Gastrocnemius medialis (tissue), 4 donors: ENCODE measurements at regions not wholly inside any gene's neighbourhood (a gene's known extent, or its start where the extent isn't known, plus 50 kb on each side); places are given as distances from the start of the nearest gene placed in this dataset.

Experiments used
- ATAC-seq, 2 donors: fragments of 150-250 bp; one replicate each; pipeline ENCODE4 v1.9.1; 2016
- DNase-seq, 2 donors: peaks; one replicate each; pipeline ENCODE4 v3.0.0-alpha.2; 2019
- H3K27ac ChIP-seq, 4 donors: fragments of 200-600 bp; sonication (generic); 1 replicate in 1 of 4; 2 replicates in 3 of 4; pipeline ENCODE4 v1.5.1; 2016 to 2018; ENCODE audit warnings: mild to moderate bottlenecking in 2 of 4, moderate library complexity in 1 of 4
- H3K27me3 ChIP-seq, 3 donors: fragments of 200-600 bp; sonication (generic) in 2 of 3; 1 replicate in 1 of 3; 2 replicates in 2 of 3; pipeline versions ENCODE4 v1.5.1 to v1.6.0; 2016 to 2019; ENCODE audit warnings: mild to moderate bottlenecking in 1 of 3, moderate library complexity in 1 of 3
- H3K36me3 ChIP-seq, 2 donors: fragments of 200-600 bp; sonication (generic) in 1 of 2; one replicate each; pipeline ENCODE4 v1.5.1; 2017 to 2018
- H3K4me1 ChIP-seq, 2 donors: fragments of 200-600 bp; sonication (generic) in 1 of 2; one replicate each; pipeline ENCODE4 v1.5.1; 2016 to 2017; ENCODE audit warnings: mild to moderate bottlenecking in 2 of 2
- H3K4me3 ChIP-seq, 4 donors: fragments of 200-600 bp; sonication (generic) in 3 of 4; 1 replicate in 1 of 4; 2 replicates in 3 of 4; pipeline ENCODE4 v1.5.1; 2016 to 2019; ENCODE audit warnings: mild to moderate bottlenecking in 2 of 4
- H3K9me3 ChIP-seq, 3 donors: fragments of 200-600 bp; sonication (generic) in 2 of 3; 1 replicate in 1 of 3; 2 replicates in 2 of 3; pipeline ENCODE4 v1.5.1; 2016 to 2019
- POLR2A ChIP-seq, 2 donors: fragments of 450-650 bp; IDR thresholded peaks; one replicate each; pipeline ENCODE4 v1.6.1; 2017; ENCODE audit warnings: antibody characterized with exemption in 2 of 2, mild to moderate bottlenecking in 2 of 2, moderate library complexity in 2 of 2
- in situ Hi-C, 4 donors: fragments of 200-750 bp; cut with MboI; loops; one replicate each; pipeline versions ENCODE4 v1.15.0 to v1.8.0; 2017; ENCODE audit warnings: low sequenced_read_pairs in 4 of 4
- intact Hi-C: fragments of 100-400 bp; cut with DNase I; formaldehyde crosslinking; loops from one replicate; pipeline ENCODE4 v1.15.1; 2023; ENCODE audit warnings: low total_unique reads
- TF ChIP-seq, protein P1 (sequence below), 5 experiments: fragments of 450-650 bp in 3 of 5; fragments of 200-600 bp in 2 of 5; sonication (generic) in 2 of 5; IDR thresholded peaks in 4 of 5; conservative IDR thresholded peaks in 1 of 5; 1 replicate in 4 of 5; 2 replicates in 1 of 5; pipeline ENCODE4 v1.5.1; 2016 to 2019; ENCODE audit warnings: antibody characterized with exemption in 5 of 5, mild to moderate bottlenecking in 3 of 5, moderate library complexity in 3 of 5

DNA sequence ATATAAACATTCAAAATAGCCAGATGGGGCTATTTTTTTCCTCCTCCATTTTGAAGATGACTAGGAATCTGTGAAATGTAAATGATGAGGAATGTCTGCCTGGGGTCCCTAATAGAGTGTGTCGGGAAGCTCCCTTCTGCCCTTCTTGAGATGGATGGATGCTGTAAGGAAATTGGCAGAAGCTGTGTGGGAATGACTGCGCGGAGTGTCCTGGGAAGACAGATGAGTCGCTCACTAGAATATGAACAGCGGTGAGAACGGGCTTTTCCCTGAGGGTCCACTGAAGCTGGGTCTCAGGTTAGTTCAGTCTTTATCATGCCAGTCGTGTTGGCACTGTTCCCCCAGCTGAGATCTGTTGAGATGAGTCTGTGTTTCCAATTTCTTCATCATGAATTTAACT is 75.1 kb upstream of the PLPP4 start:
- Histone ChIP-seq H3K9me3 (no peaks in the 10 kb centered on the region), H3K27me3 (no peaks in the 10 kb centered on the region), H3K4me1 (no peaks in the 10 kb centered on the region), H3K36me3 (no peaks in the 10 kb centered on the region), H3K27ac (no peak overlapping the region), H3K4me3 (no peak overlapping the region)
- DNase-seq: no peak
- in situ Hi-C loops (no loop called here), intact Hi-C loops (no loop called here)
- TF ChIP-seq POLR2A (IDR thresholded peaks at IDR 0.05): no peak
- TF ChIP-seq, protein P1, sequence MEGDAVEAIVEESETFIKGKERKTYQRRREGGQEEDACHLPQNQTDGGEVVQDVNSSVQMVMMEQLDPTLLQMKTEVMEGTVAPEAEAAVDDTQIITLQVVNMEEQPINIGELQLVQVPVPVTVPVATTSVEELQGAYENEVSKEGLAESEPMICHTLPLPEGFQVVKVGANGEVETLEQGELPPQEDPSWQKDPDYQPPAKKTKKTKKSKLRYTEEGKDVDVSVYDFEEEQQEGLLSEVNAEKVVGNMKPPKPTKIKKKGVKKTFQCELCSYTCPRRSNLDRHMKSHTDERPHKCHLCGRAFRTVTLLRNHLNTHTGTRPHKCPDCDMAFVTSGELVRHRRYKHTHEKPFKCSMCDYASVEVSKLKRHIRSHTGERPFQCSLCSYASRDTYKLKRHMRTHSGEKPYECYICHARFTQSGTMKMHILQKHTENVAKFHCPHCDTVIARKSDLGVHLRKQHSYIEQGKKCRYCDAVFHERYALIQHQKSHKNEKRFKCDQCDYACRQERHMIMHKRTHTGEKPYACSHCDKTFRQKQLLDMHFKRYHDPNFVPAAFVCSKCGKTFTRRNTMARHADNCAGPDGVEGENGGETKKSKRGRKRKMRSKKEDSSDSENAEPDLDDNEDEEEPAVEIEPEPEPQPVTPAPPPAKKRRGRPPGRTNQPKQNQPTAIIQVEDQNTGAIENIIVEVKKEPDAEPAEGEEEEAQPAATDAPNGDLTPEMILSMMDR (IDR thresholded peaks at IDR 0.05 in 4 of 5, conservative IDR thresholded peaks at IDR 0.05 in 1 of 5): no peak
- ATAC-seq: no peak

DNA sequence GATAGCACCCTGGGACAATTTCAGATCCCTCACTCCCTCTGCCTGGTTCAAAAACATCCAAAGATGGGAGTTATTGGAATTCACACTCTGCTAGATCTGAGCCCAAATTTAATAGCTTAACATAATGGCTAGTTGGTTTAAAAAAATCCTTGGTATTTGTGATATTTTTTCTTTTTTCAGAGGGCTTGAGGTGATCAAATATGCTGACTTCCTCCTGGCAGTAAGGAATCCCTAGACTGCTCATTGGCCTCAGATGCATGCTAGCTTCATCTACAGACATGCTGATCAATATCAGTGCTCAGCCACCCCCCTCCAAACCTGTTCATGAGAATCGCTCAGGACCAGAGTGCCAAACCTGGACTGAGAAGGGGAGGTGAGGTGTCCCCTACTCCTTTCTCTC is 74.7 kb upstream of the PLPP4 start:
- TF ChIP-seq POLR2A (IDR thresholded peaks at IDR 0.05): no peak
- TF ChIP-seq, protein P1 (IDR thresholded peaks at IDR 0.05 in 4 of 5, conservative IDR thresholded peaks at IDR 0.05 in 1 of 5): no peak
- Histone ChIP-seq H3K27me3 (no peaks in the 10 kb centered on the region), H3K4me1 (no peaks in the 10 kb centered on the region), H3K36me3 (no peaks in the 10 kb centered on the region), H3K4me3 (no peak overlapping the region), H3K27ac (no peak overlapping the region), H3K9me3 (no peaks in the 10 kb centered on the region)
- no peak for DNase-seq
- in situ Hi-C loops (no loop called here), intact Hi-C loops (no loop called here)
- no peak for ATAC-seq

DNA sequence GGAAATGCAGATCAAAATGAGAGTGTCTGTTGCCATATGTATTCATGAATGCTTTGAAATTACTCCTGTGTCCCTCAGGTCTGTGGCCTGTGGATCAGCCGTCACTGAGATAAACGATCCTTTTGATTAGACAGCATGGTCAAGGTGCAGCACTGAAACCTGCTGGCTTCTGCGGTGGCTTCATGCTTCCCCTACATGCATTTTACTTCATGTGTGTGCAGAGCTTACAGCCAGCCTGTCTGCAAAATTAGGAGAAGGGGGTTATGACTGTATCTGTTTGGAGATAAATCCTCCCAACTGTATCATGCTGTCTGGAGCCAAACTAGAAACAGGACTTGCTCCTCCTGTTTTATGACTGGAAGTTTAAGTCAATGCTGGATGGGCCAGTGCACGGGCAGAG is 71.0 kb upstream of the PLPP4 start:
- Histone ChIP-seq H3K4me1 (no peaks in the 10 kb centered on the region), H3K27ac (no peak overlapping the region), H3K36me3 (no peaks in the 10 kb centered on the region), H3K27me3 (no peaks in the 10 kb centered on the region), H3K9me3 (no peaks in the 10 kb centered on the region), H3K4me3 (no peak overlapping the region)
- TF ChIP-seq POLR2A (IDR thresholded peaks at IDR 0.05): no peak
- TF ChIP-seq, protein P1 (IDR thresholded peaks at IDR 0.05 in 4 of 5, conservative IDR thresholded peaks at IDR 0.05 in 1 of 5): no peak
- intact Hi-C loops (no loop called here), in situ Hi-C loops (no loop called here)
- ATAC-seq (no peak), DNase-seq (no peak)

DNA sequence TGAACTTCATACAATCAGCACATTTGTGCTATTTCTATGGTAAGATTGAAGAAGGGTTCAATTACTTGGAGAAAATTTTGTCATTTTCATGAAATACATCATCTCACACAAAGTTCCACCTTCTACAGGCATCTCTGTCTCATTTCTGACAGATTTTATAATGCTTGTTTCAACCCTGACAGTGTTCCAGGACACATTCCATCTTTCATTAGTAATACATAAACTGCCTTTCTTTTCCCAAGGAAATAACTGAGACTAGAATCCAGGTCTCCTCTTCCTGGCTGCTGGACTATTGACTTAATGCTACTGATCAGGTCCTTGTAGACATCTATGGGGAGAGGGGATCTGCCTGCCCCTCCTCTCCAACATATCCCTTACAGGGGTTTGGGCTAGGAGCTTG is 70.1 kb upstream of the PLPP4 start:
- DNase-seq: no peak
- Histone ChIP-seq H3K36me3 (no peaks in the 10 kb centered on the region), H3K4me3 (no peak overlapping the region), H3K27me3 (no peaks in the 10 kb centered on the region), H3K9me3 (no peaks in the 10 kb centered on the region), H3K4me1 (no peaks in the 10 kb centered on the region), H3K27ac (no peak overlapping the region)
- intact Hi-C loops: no loop called here
- TF ChIP-seq, protein P1 (IDR thresholded peaks at IDR 0.05 in 4 of 5, conservative IDR thresholded peaks at IDR 0.05 in 1 of 5): no peak
- TF ChIP-seq POLR2A (IDR thresholded peaks at IDR 0.05): no peak
- in situ Hi-C loops: no loop called here
- no peak for ATAC-seq

DNA sequence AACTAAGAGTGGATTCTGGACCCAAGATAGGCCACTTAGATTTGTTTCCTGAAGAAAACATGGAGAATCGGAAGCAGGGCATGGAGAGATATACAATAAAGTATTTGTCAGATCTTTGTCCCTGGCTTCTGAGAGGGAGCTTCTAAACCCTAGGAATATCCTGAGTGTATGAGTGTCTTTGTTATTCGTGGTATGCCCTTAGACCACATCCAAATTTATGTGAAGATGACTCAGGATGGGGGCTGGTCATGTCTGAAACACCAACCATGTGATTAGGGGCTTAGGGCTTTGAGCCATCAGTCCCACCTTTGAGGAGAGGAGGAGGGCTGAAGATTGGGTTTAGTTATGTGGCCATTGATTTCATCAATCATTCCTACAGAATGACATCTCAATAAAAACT is 69.7 kb upstream of the PLPP4 start:
- no peaks in the 10 kb centered on the region for H3K9me3 ChIP-seq
- in situ Hi-C loops (no loop called here), intact Hi-C loops (no loop called here)
- H3K27ac ChIP-seq: no peak overlapping the region
- DNase-seq (no peak), ATAC-seq (no peak)
- no peaks in the 10 kb centered on the region for H3K36me3 ChIP-seq
- H3K27me3 ChIP-seq: no peaks in the 10 kb centered on the region
- TF ChIP-seq, protein P1 (IDR thresholded peaks at IDR 0.05 in 4 of 5, conservative IDR thresholded peaks at IDR 0.05 in 1 of 5): no peak
- no peak for TF ChIP-seq POLR2A (IDR thresholded peaks at IDR 0.05)
- no peaks in the 10 kb centered on the region for H3K4me1 ChIP-seq
- H3K4me3 ChIP-seq: no peak overlapping the region
